ENCODE measurements at regions not wholly inside any gene's neighbourhood (a gene's known extent, or its start where the extent isn't known, plus 50 kb on each side); places are given as distances from the start of the nearest gene placed in this dataset.

DNA sequence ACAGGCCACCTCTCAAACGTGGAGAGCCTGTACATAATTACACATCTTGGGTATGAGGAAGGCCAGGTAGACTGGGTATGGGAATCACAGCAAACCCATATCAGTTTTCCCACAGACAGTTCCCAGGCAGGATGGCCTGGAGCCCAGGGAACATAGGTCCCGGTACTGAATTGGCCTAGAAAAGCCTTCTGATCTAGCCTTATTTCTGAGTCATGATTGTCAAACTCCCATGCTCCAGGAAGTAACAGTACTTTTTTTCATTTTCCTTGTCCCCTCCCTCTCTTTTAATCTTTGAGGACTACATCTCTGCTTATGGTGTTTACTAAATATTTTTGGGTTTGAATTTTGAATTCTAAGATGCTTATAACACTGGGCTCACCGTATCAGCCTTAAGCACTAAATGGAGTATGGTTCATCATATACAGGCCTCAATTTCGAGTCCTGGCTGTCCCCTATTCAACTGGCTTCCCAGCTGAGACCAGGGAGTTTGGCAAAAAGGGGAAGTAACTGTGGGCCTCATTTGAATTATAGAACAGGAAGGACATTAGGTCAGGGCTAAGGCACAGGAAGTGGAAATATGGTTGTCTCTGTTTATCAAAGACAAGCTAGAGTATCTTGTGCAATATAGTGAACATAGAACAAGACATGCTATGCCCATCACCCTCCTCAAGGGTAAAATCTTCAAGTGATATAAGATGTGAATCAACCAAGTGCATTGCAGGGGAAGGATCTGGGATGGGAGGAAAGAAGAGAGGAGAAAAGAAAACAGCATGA lies 494.6 kb downstream of the NTRK3 start:
- no peak overlapping the region for H3K27ac ChIP-seq
- TF ChIP-seq ZFX (IDR thresholded peaks at IDR 0.05; ENCODE audit: borderline replicate concordance), result no peak
- TF ChIP-seq, protein P1, sequence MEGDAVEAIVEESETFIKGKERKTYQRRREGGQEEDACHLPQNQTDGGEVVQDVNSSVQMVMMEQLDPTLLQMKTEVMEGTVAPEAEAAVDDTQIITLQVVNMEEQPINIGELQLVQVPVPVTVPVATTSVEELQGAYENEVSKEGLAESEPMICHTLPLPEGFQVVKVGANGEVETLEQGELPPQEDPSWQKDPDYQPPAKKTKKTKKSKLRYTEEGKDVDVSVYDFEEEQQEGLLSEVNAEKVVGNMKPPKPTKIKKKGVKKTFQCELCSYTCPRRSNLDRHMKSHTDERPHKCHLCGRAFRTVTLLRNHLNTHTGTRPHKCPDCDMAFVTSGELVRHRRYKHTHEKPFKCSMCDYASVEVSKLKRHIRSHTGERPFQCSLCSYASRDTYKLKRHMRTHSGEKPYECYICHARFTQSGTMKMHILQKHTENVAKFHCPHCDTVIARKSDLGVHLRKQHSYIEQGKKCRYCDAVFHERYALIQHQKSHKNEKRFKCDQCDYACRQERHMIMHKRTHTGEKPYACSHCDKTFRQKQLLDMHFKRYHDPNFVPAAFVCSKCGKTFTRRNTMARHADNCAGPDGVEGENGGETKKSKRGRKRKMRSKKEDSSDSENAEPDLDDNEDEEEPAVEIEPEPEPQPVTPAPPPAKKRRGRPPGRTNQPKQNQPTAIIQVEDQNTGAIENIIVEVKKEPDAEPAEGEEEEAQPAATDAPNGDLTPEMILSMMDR (IDR thresholded peaks at IDR 0.05), result no peak

DNA sequence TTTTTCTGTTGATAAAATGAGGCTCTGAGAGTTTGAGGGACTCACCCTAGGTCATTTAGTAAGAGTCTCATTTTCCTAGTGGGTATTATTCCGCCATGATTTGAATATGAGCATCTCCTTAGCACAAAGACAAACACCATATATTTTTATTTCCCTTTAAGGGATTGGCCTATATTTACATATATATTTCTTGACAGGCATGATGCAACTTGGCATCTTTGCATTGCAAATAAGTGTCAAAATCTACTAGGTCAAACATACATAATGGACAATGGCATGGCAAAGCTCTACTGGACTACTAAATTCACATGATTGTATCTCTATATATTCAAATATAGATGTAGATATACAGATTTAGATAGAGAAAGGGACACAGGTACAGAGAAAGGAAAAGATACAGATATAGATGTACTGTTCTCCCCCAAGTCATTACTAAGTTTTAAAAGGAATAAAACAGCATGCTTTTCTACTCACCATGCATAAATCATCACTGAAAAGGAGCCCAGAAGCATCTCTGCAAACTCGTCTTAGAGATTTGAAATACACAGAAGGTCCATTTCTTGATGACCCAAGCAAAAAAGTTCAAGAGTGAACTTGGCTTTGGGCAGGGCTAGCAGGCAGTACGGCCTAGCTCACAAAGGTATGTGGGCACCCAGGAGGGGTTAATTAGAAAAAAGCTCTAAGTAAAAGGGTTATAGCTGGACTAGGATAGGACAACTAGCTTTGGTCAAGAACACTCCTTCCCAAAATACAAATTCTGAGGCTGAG lies 495.8 kb downstream of the NTRK3 start:
- TF ChIP-seq, protein P1 (IDR thresholded peaks at IDR 0.05), result no peak
- no peak for TF ChIP-seq ZFX (IDR thresholded peaks at IDR 0.05; ENCODE audit: borderline replicate concordance)
- no peak overlapping the region for H3K27ac ChIP-seq

DNA sequence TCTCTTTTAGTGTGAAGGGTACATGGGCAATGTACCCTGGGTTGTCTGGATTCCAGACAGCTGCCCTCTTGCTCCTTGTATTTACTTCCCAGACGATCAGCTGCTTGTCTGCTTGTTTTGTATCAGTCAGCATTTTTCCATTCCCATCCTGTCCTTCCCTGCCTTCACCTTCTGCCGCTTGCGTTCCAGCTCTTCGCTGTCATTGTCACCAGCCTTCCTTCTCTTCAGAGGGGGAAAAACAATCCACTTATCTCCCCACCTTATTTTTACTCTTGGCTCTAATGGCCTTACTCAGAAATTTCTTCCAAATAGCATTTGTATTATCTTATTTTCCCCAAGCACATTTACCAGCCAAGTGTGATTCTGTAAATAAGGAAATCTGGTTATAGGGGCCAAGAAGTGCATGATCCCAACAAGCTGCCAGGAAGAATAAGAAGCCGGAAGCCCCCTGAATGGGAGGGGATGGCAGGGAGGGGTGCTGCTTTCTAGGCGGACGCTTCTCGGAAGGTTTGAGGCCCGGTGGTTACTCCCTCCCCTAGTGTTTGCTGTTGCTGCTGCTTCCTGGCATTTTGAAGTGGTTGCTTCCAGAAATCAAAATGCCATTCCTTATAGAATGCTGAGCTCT lies 497.6 kb downstream of the NTRK3 start:
- TF ChIP-seq ZFX (IDR thresholded peaks at IDR 0.05; ENCODE audit: borderline replicate concordance), result no peak
- TF ChIP-seq, protein P1 (IDR thresholded peaks at IDR 0.05), result no peak

DNA sequence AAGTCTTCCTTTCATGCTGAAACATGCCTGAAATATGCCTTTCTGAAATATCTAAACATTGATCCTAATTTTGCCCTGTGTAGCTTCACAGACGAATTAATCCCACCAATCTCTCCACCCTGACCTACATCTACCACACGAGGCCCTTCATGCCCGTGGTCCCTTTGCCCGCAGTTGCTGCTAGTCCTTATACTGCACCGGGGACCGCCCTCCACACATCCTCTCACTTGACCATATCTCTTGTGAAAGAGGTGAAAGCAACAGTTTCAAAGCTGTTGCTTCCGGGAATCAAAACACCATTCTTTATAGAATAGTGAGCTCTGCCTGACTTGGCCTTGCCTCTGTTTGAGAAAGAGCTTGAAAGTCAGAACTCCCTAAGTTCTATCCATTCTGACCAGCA lies 499.5 kb downstream of the NTRK3 start:
- no peak overlapping the region for H3K27ac ChIP-seq
- no peak for TF ChIP-seq ZFX (IDR thresholded peaks at IDR 0.05; ENCODE audit: borderline replicate concordance)
- TF ChIP-seq, protein P1 (IDR thresholded peaks at IDR 0.05), result no peak

More for the DNA sequence above, 497.6 kb downstream of the NTRK3 start:
- H3K27ac ChIP-seq, result no peak overlapping the region

DNA sequence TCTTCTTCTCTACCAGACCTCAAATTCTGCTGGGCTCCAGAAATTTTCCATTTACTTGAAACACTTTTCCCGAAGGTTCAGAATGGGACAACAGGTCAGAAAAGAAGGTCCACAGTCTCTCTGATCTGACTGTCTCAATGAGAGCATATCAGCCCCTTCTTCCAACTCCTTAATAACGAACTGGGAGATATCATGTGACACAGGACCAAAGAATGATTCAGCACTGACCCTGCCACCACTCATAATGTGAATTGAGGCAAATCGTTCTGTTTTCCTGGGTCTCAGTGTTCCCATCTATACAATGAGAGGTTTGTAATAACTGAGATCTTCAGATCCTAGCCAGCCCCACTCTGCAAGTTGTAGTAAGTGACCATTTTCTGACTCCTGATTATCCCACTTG lies 500.5 kb downstream of the NTRK3 start:
- TF ChIP-seq ZFX (IDR thresholded peaks at IDR 0.05; ENCODE audit: borderline replicate concordance), result no peak
- TF ChIP-seq, protein P1 (IDR thresholded peaks at IDR 0.05), result no peak
- no peak overlapping the region for H3K27ac ChIP-seq

DNA sequence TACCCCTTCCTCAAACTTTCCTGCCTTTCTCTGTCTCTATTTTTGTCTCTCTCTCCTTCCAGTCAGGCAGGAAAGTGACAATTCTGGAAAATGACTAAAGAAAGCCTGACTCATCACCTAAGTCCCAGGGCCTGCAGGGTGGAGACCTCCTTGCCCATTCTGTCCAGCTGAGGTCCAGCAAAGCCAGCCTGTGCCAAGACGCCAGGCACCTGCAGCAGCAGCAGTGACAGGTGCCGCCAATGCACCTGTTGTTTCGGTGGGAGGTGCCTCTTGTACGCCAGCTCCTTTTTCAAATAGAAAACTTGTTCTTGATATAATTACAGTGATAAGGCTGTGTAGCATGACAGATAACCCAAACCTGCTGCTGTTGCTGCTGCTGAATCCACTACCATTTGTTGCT lies 501.3 kb downstream of the NTRK3 start:
- no peak for TF ChIP-seq ZFX (IDR thresholded peaks at IDR 0.05; ENCODE audit: borderline replicate concordance)
- TF ChIP-seq, protein P1 (IDR thresholded peaks at IDR 0.05), result no peak
- no peak overlapping the region for H3K27ac ChIP-seq

Measured in 22Rv1 (cell line).